ENCODE measurements at regions not wholly inside any gene's neighbourhood (a gene's known extent, or its start where the extent isn't known, plus 50 kb on each side); places are given as distances from the start of the nearest gene placed in this dataset.

DNA sequence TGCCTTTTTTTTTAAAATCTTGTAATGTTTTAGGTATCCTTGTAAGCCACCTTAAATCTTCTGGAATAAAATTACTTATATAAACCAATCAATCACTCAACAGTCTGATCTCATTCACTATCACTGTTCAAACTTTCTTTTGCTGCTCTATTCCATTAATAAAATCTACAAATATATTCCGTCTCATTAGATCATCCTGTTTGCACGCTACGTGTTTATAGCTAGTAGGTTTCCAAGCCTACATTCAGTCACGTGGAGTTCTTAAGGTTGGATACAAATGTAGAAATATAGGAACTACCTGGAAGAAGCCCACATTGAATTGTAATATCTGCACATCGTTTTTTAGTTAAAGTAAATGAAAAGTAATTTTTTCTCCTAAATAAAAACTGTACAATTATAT, 274.8 kb upstream of the CNTN4 start:
- TF ChIP-seq, protein P1, sequence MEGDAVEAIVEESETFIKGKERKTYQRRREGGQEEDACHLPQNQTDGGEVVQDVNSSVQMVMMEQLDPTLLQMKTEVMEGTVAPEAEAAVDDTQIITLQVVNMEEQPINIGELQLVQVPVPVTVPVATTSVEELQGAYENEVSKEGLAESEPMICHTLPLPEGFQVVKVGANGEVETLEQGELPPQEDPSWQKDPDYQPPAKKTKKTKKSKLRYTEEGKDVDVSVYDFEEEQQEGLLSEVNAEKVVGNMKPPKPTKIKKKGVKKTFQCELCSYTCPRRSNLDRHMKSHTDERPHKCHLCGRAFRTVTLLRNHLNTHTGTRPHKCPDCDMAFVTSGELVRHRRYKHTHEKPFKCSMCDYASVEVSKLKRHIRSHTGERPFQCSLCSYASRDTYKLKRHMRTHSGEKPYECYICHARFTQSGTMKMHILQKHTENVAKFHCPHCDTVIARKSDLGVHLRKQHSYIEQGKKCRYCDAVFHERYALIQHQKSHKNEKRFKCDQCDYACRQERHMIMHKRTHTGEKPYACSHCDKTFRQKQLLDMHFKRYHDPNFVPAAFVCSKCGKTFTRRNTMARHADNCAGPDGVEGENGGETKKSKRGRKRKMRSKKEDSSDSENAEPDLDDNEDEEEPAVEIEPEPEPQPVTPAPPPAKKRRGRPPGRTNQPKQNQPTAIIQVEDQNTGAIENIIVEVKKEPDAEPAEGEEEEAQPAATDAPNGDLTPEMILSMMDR (conservative IDR thresholded peaks at IDR 0.05; ENCODE audit: low read depth, low read length), result no peak
- DNase-seq (ENCODE audit: low read depth), result no peak
- H3K4me3 ChIP-seq (ENCODE audit: low read length), result no peak overlapping the region

DNA sequence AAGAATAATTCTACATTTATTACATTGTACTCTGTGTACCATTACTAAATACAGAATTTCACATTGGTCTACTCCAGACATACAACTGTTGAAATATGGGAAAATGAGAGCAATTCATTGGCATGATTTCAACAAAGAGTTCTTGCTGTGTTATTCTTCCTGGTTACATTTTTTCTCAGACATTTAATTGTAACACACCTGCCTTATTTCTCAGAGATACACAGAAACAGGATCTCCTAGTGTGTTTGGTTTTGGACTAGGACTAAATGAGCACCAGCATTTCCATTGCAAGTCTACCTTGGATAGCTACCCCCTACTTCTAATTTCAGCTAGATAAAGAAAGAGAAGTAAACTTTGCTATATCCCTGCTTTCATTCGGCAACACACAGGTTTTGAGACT, 274.3 kb upstream of the CNTN4 start:
- no peak for DNase-seq (ENCODE audit: low read depth)
- TF ChIP-seq, protein P1 (conservative IDR thresholded peaks at IDR 0.05; ENCODE audit: low read depth, low read length), result no peak
- H3K4me3 ChIP-seq (ENCODE audit: low read length), result no peak overlapping the region

DNA sequence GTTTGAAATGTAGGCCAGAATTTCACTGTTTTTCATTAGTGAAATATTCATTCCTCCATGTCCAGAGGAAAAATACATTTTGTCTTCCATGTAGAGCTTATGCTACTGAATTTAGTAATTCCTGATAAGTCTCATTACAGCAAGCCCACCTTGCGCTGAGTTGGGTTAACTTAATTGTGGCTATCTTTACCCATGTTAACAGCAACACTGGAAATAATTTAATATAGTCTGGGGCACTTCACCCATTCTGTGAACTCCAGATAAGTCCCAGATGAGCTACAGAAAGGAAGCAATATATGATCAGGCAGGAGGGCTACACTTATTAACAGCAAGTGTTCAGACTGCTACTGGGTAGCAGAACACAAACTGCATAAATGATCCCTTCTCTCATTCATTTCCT, 270.1 kb upstream of the CNTN4 start:
- TF ChIP-seq, protein P1 (conservative IDR thresholded peaks at IDR 0.05; ENCODE audit: low read depth, low read length), result no peak

DNA sequence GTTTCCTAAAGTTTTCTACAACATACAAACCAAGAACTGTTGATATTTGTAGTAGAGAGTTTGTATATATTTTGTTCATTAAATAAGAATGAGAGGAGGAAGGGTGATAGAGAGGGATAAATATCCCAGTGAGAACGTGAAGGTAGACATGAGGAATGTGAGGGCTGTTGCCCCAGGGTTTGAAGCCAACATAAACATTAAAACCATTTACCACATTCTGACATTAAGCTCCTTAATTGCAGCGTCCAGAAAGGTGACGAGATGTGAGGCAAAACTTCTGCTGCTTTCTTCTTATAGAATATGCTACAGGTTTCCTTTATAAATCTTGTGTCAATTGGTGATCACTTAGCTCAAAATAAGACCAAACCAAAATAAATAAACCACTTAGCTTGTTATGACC, 267.8 kb upstream of the CNTN4 start:
- TF ChIP-seq, protein P1 (conservative IDR thresholded peaks at IDR 0.05; ENCODE audit: low read depth, low read length), result no peak
- no peak overlapping the region for H3K4me3 ChIP-seq (ENCODE audit: low read length)
- peak; percentile 71 for DNase-seq (ENCODE audit: low read depth)

More for the DNA sequence above, 270.1 kb upstream of the CNTN4 start:
- H3K4me3 ChIP-seq (ENCODE audit: low read length), result no peak overlapping the region
- DNase-seq (ENCODE audit: low read depth), result no peak

DNA sequence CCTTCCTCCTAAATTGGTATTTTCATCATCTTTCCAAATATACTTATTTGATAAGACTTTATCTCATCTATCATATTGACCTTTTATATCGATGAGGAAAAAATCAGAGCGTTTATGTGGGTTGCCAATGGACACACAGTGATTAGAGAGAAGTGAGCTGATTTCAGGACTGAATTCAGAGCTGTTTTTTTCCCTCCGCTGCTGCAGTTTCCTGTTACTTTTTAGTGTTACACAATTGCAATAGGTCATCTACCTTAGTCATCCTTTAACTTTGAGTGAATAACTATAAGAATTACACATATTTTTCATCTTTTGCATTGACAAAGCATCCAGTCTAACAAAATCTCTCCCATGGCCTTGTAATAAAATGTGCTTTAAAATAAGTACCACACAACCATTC, 266.3 kb upstream of the CNTN4 start:
- TF ChIP-seq, protein P1 (conservative IDR thresholded peaks at IDR 0.05; ENCODE audit: low read depth, low read length), result no peak
- no peak overlapping the region for H3K4me3 ChIP-seq (ENCODE audit: low read length)
- DNase-seq (ENCODE audit: low read depth), result no peak

DNA sequence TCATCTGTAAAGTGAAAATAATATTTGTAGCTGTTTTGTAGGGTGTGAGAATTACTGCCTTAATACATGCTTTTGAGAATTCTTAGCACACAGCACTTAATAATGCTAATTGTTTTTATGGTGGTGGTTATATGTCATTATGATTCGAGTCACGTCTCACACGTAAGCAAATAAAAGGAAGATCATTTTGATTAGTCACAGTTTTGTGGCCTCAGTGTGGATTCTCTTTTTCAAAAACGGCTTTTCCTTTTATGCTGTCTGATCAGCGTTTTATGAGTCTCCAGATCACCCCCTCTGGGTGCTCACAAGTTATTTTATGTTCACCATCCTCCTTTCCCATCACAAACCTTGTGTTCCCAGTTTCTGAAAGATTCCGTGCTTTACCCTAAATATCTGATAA, 255.6 kb upstream of the CNTN4 start:
- no peak for DNase-seq (ENCODE audit: low read depth)
- TF ChIP-seq, protein P1 (conservative IDR thresholded peaks at IDR 0.05; ENCODE audit: low read depth, low read length), result no peak
- no peak overlapping the region for H3K4me3 ChIP-seq (ENCODE audit: low read length)

DNA sequence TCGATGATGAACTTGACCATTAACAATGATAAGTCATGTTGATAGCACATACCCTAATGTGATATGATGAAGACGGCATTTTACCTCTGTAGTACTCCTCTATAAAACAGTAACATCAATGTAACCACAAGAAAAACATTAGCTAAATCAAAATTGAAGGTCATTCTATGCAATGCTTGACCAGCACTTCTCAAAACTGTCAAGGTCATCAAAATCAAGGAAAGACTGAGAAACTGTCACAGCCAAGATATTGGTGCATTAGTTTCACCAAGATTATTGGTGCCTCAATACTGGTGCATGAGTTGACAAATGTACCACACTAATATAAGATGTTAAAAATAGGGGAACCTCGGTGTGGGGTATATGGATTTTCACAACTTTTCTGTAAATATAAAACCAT, 251.1 kb upstream of the CNTN4 start:
- no peak overlapping the region for H3K4me3 ChIP-seq (ENCODE audit: low read length)
- DNase-seq (ENCODE audit: low read depth), result no peak
- TF ChIP-seq, protein P1 (conservative IDR thresholded peaks at IDR 0.05; ENCODE audit: low read depth, low read length), result no peak

All from retinal pigment epithelial cell (primary cell).